H1 (cell line): ENCODE measurements at regions not wholly inside any gene's neighbourhood (a gene's known extent, or its start where the extent isn't known, plus 50 kb on each side); places are given as distances from the start of the nearest gene placed in this dataset.

Experiments used
- BACH1 ChIP-seq: IDR thresholded peaks from 2 replicates; pipeline ENCODE4 v1.6.1; 2012; ENCODE audit warnings: low read length, improper control_type of control experiment
- BCL11A ChIP-seq, 2 experiments: IDR thresholded peaks; one replicate each; pipeline ENCODE4 v1.6.1; 2011; ENCODE audit warnings: low read depth in 2 of 2, low read length in 2 of 2, mild to moderate bottlenecking in 2 of 2
- CEBPB ChIP-seq: IDR thresholded peaks from 2 replicates; pipeline ENCODE4 v1.6.1; 2012; ENCODE audit warnings: low read depth, low read length
- CHD1 ChIP-seq: IDR thresholded peaks from 2 replicates; pipeline ENCODE4 v1.6.1; 2012; ENCODE audit warnings: low read depth, low read length, improper control_type of control experiment
- CREB1 ChIP-seq: IDR thresholded peaks from 2 replicates; pipeline ENCODE4 v1.6.1; 2012; ENCODE audit warnings: inconsistent platforms
- EZH2 ChIP-seq: fragments of 200-600 bp; sonication (generic); IDR thresholded peaks from 2 replicates; pipeline ENCODE4 v1.7.1; 2012; ENCODE audit warnings: low read depth, mild to moderate bottlenecking, moderate library complexity, low read length, inconsistent platforms; ENCODE audit not compliant: severe bottlenecking
- GABPA ChIP-seq: IDR thresholded peaks from 2 replicates; pipeline ENCODE4 v1.6.1; 2011; ENCODE audit warnings: mild to moderate bottlenecking, low read length, moderate library complexity, borderline replicate concordance; ENCODE audit not compliant: insufficient read depth
- JUN ChIP-seq: IDR thresholded peaks from 2 replicates; pipeline ENCODE4 v1.6.1; 2011; ENCODE audit warnings: low read depth, mild to moderate bottlenecking, improper control_type of control experiment, low read length
- JUND ChIP-seq: IDR thresholded peaks from 2 replicates; pipeline ENCODE4 v1.6.1; 2011; ENCODE audit warnings: mild to moderate bottlenecking, improper control_type of control experiment, low read length
- KDM1A ChIP-seq: fragments of 200-600, 300-600 bp; sonication (generic); IDR thresholded peaks from 2 replicates; pipeline ENCODE4 v1.7.1; 2016; ENCODE audit warnings: mild to moderate bottlenecking, low read length, borderline replicate concordance
- RAD21 ChIP-seq, 2 experiments: IDR thresholded peaks in 1 of 2; conservative IDR thresholded peaks in 1 of 2; 2 replicates each; pipeline ENCODE4 v1.6.1; 2011; ENCODE audit warnings: low read depth in 2 of 2, low read length in 2 of 2, improper control_type of control experiment in 1 of 2, inconsistent platforms in 1 of 2, mild to moderate bottlenecking in 1 of 2, moderate library complexity in 1 of 2
- RFX5 ChIP-seq: IDR thresholded peaks from 2 replicates; pipeline ENCODE4 v1.6.1; 2011; ENCODE audit warnings: low read depth, low read length, improper control_type of control experiment, borderline replicate concordance
- RNF2 ChIP-seq: fragments of 200-900, 300-1000 bp; sonication (generic); IDR thresholded peaks from 2 replicates; pipeline ENCODE4 v1.7.1; 2016; ENCODE audit warnings: borderline replicate concordance, low read depth, mild to moderate bottlenecking, antibody characterized with exemption, low read length; ENCODE audit not compliant: poor library complexity, severe bottlenecking; ENCODE audit errors: missing control alignments
- RXRA ChIP-seq: IDR thresholded peaks from 2 replicates; pipeline ENCODE4 v1.6.1; 2011; ENCODE audit warnings: low read depth, mild to moderate bottlenecking, low read length, moderate library complexity; ENCODE audit not compliant: insufficient read depth
- SIN3A ChIP-seq, 2 experiments: IDR thresholded peaks in 1 of 2; conservative IDR thresholded peaks in 1 of 2; 2 replicates each; pipeline ENCODE4 v1.6.1; 2011 to 2012; ENCODE audit warnings: low read length in 2 of 2, improper control_type of control experiment in 1 of 2, low read depth in 1 of 2, mild to moderate bottlenecking in 1 of 2
- SUZ12 ChIP-seq: fragments of 200-600 bp; sonication (generic); IDR thresholded peaks from 2 replicates; pipeline ENCODE4 v1.6.1; 2012; ENCODE audit warnings: mild to moderate bottlenecking, inconsistent platforms, low read length, moderate library complexity, mixed read lengths
- TCF12 ChIP-seq: IDR thresholded peaks from 2 replicates; pipeline ENCODE4 v1.6.1; 2011; ENCODE audit warnings: low read depth, mild to moderate bottlenecking, low read length
- TF ChIP-seq, protein P1 (sequence below): IDR thresholded peaks from 2 replicates; pipeline ENCODE4 v1.6.1; 2011; ENCODE audit warnings: low read depth, mild to moderate bottlenecking, low read length; ENCODE audit not compliant: insufficient read depth

GRCh38 chrX:129347291-129347690 is 176.0 kb downstream of the SMARCA1 start (continued):
- TF ChIP-seq JUN (no peak), BACH1 (no peak), CHD1 (no peak), RNF2 (no peak), KDM1A (no peak), BCL11A (IDR thresholded peaks at IDR 0.05; ENCODE audit: low read depth in 2 of 2, low read length in 2 of 2) (no peak), SUZ12 (no peak), TCF12 (peak; percentile 89; the same call in 1 of the 2 replicates), SIN3A (conservative IDR thresholded peaks at IDR 0.05 in 1 of 2, IDR thresholded peaks at IDR 0.05 in 1 of 2; ENCODE audit: low read depth in 1 of 2, low read length in 2 of 2) (no peak), CEBPB (no peak), EZH2 (no peak), RAD21 (IDR thresholded peaks at IDR 0.05 in 1 of 2, conservative IDR thresholded peaks at IDR 0.05 in 1 of 2; ENCODE audit: low read depth in 2 of 2, low read length in 2 of 2) (peak; percentile 22 to 35; a peak in 2 of 4 replicates), RXRA (peak; percentile 96), GABPA (no peak), RFX5 (no peak), JUND (no peak), CREB1 (no peak)
- TF ChIP-seq, protein P1, sequence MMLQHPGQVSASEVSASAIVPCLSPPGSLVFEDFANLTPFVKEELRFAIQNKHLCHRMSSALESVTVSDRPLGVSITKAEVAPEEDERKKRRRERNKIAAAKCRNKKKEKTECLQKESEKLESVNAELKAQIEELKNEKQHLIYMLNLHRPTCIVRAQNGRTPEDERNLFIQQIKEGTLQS = no peak
